Endothelial cell of umbilical vein (primary cell): ENCODE measurements at regions not wholly inside any gene's neighbourhood (a gene's known extent, or its start where the extent isn't known, plus 50 kb on each side); places are given as distances from the start of the nearest gene placed in this dataset.

Experiments
- BruUV-seq: library from RNA; stranded (reverse); fragments of 400-500 nt; replicated peaks from 2 replicates; lab custom pipeline; 2021; lab: Mats Ljungman, UMichigan
- CTCF ChIA-PET: fragments of 300-600, 350-600 bp; sonication (Branson Sonifier 250); formaldehyde crosslinking; loops from one replicate; lab custom pipeline; 2021; ENCODE audit warnings: antibody characterized with exemption, inconsistent platforms; lab: Charles Lee
- POLR2A ChIA-PET: fragments of 300-600, 350-600 bp; sonication (Branson Sonifier 250); formaldehyde crosslinking; loops from one replicate; lab custom pipeline; 2021; ENCODE audit warnings: antibody characterized with exemption, inconsistent platforms; lab: Charles Lee
- DNase-seq: peaks from one replicate; pipeline ENCODE4 v3.0.0-alpha.2; 2011; ENCODE audit warnings: low read depth, low spot score
- FAIRE-seq: peaks from 2 replicates; lab custom pipeline; 2011; peaks lifted over from hg19 to GRCh38; lab: Jason Lieb, UNC
- H2AFZ ChIP-seq: 2 replicates; pipeline ENCODE4 v1.6.0; 2012; ENCODE audit warnings: low read depth, low read length, control low read depth, inconsistent platforms
- H3K27ac ChIP-seq: 2 replicates; pipeline ENCODE4 v1.5.1; 2011; ENCODE audit warnings: low read depth, mild to moderate bottlenecking, control low read depth, low read length, moderate library complexity; ENCODE audit not compliant: insufficient read depth
- H3K27me3 ChIP-seq, 2 experiments: 2 replicates each; pipeline versions ENCODE4 v1.6.0 to v1.6.1; 2011; ENCODE audit warnings: low read length in 2 of 2, mixed read lengths in 1 of 2; ENCODE audit not compliant: control insufficient read depth in 2 of 2, insufficient read depth in 2 of 2
- H3K36me3 ChIP-seq, 2 experiments: 2 replicates in 1 of 2; 3 replicates in 1 of 2; pipeline ENCODE4 v1.5.1; 2011; ENCODE audit warnings: low read length in 2 of 2, mild to moderate bottlenecking in 1 of 2, moderate library complexity in 1 of 2; ENCODE audit not compliant: control insufficient read depth in 2 of 2, insufficient read depth in 2 of 2; ENCODE audit errors: extremely low read depth in 1 of 2
- H3K4me1 ChIP-seq: 3 replicates; pipeline ENCODE4 v1.5.1; 2011; ENCODE audit warnings: mild to moderate bottlenecking, low read length; ENCODE audit not compliant: control insufficient read depth, insufficient read depth; ENCODE audit errors: extremely low read depth
- H3K4me2 ChIP-seq: 2 replicates; pipeline ENCODE4 v1.6.1; 2011; ENCODE audit warnings: low read length, control low read depth, mixed read lengths; ENCODE audit not compliant: insufficient read depth
- H3K4me3 ChIP-seq, 3 experiments: fragments of 200-600 bp in 1 of 3; sonication (generic), shearing (Covaris generic) in 1 of 3; replicated peaks in 1 of 3; 2 replicates each; pipeline ENCODE4 v1.5.1; 2011 to 2016; ENCODE audit warnings: control low read depth in 3 of 3, low read length in 3 of 3, mild to moderate bottlenecking in 2 of 3, inconsistent platforms in 1 of 3, low read depth in 1 of 3, moderate library complexity in 1 of 3; ENCODE audit not compliant: insufficient read depth in 1 of 3
- H3K79me2 ChIP-seq: 2 replicates; pipeline ENCODE4 v1.6.0; 2012; ENCODE audit warnings: low read length, inconsistent platforms; ENCODE audit not compliant: control insufficient read depth, insufficient read depth
- H3K9ac ChIP-seq: replicated peaks from 2 replicates; pipeline ENCODE3; 2011; ENCODE audit warnings: low read length, control low read depth; ENCODE audit not compliant: insufficient read depth; ENCODE audit errors: extremely low read depth
- H3K9me1 ChIP-seq: replicated peaks from 3 replicates; pipeline ENCODE4 v1.6.0; 2011; ENCODE audit warnings: mild to moderate bottlenecking, low read length; ENCODE audit not compliant: control insufficient read depth, insufficient read depth; ENCODE audit errors: extremely low read depth
- H3K9me3 ChIP-seq: replicated peaks from 2 replicates; pipeline ENCODE4 v1.5.1; 2012; ENCODE audit warnings: low read length, inconsistent platforms; ENCODE audit not compliant: control insufficient read depth, insufficient read depth
- H4K20me1 ChIP-seq: replicated peaks from 2 replicates; pipeline ENCODE3; 2011; ENCODE audit warnings: mild to moderate bottlenecking, low read length; ENCODE audit not compliant: control insufficient read depth, insufficient read depth; ENCODE audit errors: extremely low read depth
- CTCF ChIP-seq, 2 donors: IDR thresholded peaks; 1 replicate in 1 of 2; 2 replicates in 1 of 2; pipeline ENCODE4 v1.5.1; 2011; ENCODE audit warnings: low read length in 2 of 2, mild to moderate bottlenecking in 2 of 2, moderate library complexity in 2 of 2, control low read depth in 1 of 2, inconsistent platforms in 1 of 2, low read depth in 1 of 2; ENCODE audit not compliant: insufficient read depth in 1 of 2; ENCODE audit errors: extremely low read depth in 1 of 2
- EZH2 ChIP-seq: IDR thresholded peaks from 2 replicates; pipeline ENCODE4 v1.6.1; 2012; ENCODE audit warnings: borderline replicate concordance, low read depth, mild to moderate bottlenecking, moderate library complexity, low read length, inconsistent platforms; ENCODE audit not compliant: severe bottlenecking
- FOS ChIP-seq: IDR thresholded peaks from 2 replicates; pipeline ENCODE4 v1.6.1; 2011; ENCODE audit warnings: mild to moderate bottlenecking, low read length, moderate library complexity, borderline replicate concordance; ENCODE audit not compliant: insufficient read depth
- GATA2 ChIP-seq: IDR thresholded peaks from 2 replicates; pipeline ENCODE4 v1.7.0; 2011; ENCODE audit warnings: low read depth, mild to moderate bottlenecking, moderate library complexity, mixed read lengths, low read length; ENCODE audit not compliant: insufficient read length, insufficient read depth
- JUN ChIP-seq: IDR thresholded peaks from 2 replicates; pipeline ENCODE4 v1.6.1; 2011; ENCODE audit warnings: borderline replicate concordance, low read depth; ENCODE audit not compliant: insufficient read length, insufficient read depth
- MAX ChIP-seq: IDR thresholded peaks from 2 replicates; pipeline ENCODE4 v1.6.1; 2011; ENCODE audit not compliant: insufficient read depth, insufficient read length
- MYC ChIP-seq: IDR thresholded peaks from one replicate; pipeline ENCODE4 v1.6.1; 2011; ENCODE audit warnings: mild to moderate bottlenecking, low read depth, low read length
- POLR2A ChIP-seq: IDR thresholded peaks from 2 replicates; pipeline ENCODE4 v1.6.1; 2012; ENCODE audit warnings: low read depth, mild to moderate bottlenecking, control low read depth, low read length
- POLR2AphosphoS5 ChIP-seq: IDR thresholded peaks from 2 replicates; pipeline ENCODE4 v1.6.1; 2012; ENCODE audit warnings: low read depth, mild to moderate bottlenecking, control low read depth, low read length, moderate library complexity; ENCODE audit not compliant: insufficient read depth
- dilution Hi-C: fragments of 300-500 bp; cut with MboI; formaldehyde crosslinking; loops from one replicate; pipeline ENCODE4 v1.15.0; 2019; ENCODE audit warnings: low sequenced_read_pairs; ENCODE audit not compliant: extremely low pct_ligation_motif_present
- intact Hi-C: fragments of 100-400 bp; cut with micrococcal nuclease; formaldehyde crosslinking; loops from one replicate; pipeline ENCODE4 v1.10.0; 2022

- Histone ChIP-seq H3K9me3 (no peaks in the 10 kb centered on the region), H3K9ac (no peak overlapping the region), H3K27ac (no peak overlapping the region), H4K20me1 (no peaks in the 10 kb centered on the region), H3K36me3 (no peaks in the 10 kb centered on the region), H3K27me3 (no peaks in the 10 kb centered on the region), H3K79me2 (no peaks in the 10 kb centered on the region), H3K9me1 (no peaks in the 10 kb centered on the region), H3K4me1 (no peaks in the 10 kb centered on the region), H3K4me3 (no peak overlapping the region), H3K4me2 (no peak overlapping the region), H2AFZ (no peak overlapping the region)
- POLR2A ChIA-PET: no interaction called here
- CTCF ChIA-PET: interaction anchor here (3.4 kb wide), 1 partner anchor 9 kb away, joined by 13 read pairs; no protein-coding TSS in a partner anchor
- intact Hi-C loops: no loop called here
- FAIRE-seq: no peak
- DNase-seq: no peak
- no TSS peak for BruUV-seq
- dilution Hi-C loops: no loop called here
- TF ChIP-seq GATA2 (no peak), POLR2AphosphoS5 (no peak)
Observed at GRCh38 chr12:14194572-14194971, 170.9 kb upstream of the ATF7IP start.

GRCh38 chr12:14199455-14200198 is 165.9 kb upstream of the ATF7IP start:
- no peaks in the 10 kb centered on the region for H4K20me1 ChIP-seq
- BruUV-seq: no TSS peak

More at GRCh38 chr12:14199455-14200198, 165.9 kb upstream of the ATF7IP start:
- FAIRE-seq: no peak
- no peaks in the 10 kb centered on the region for H3K9me1 ChIP-seq
- no peaks in the 10 kb centered on the region for H3K27me3 ChIP-seq
- dilution Hi-C loops: no loop called here
- ChIA-PET POLR2A (no interaction called here), CTCF (interaction anchor here (1.3 kb wide), 1 partner anchor 14 kb away, joined by 4 read pairs; no protein-coding TSS in a partner anchor)
- intact Hi-C loops: no loop called here
- no peak overlapping the region for H3K4me3 ChIP-seq
- H3K36me3 ChIP-seq: no peaks in the 10 kb centered on the region
- no peaks in the 10 kb centered on the region for H3K79me2 ChIP-seq
- no peak for DNase-seq
- no peak overlapping the region for H2AFZ ChIP-seq
- no peak overlapping the region for H3K27ac ChIP-seq
- H3K4me2 ChIP-seq: no peak overlapping the region
- no peak overlapping the region for H3K9ac ChIP-seq
- H3K4me1 ChIP-seq: no peaks in the 10 kb centered on the region
- no peaks in the 10 kb centered on the region for H3K9me3 ChIP-seq
- no peak for TF ChIP-seq CTCF (IDR thresholded peaks at IDR 0.05; ENCODE audit: extremely low read depth in 1 of 2, insufficient read depth in 1 of 2, low read depth in 1 of 2, low read length in 2 of 2)
- TF ChIP-seq POLR2AphosphoS5: no peak
- no peak for TF ChIP-seq MAX
- no peak for TF ChIP-seq JUN
- TF ChIP-seq EZH2: no peak
- TF ChIP-seq MYC: no peak
- TF ChIP-seq GATA2: no peak
- no peak for TF ChIP-seq FOS
- no peak for TF ChIP-seq POLR2A
